ENCODE measurements at regions not wholly inside any gene's neighbourhood (a gene's known extent, or its start where the extent isn't known, plus 50 kb on each side); places are given as distances from the start of the nearest gene placed in this dataset.

- DNase-seq (ENCODE audit: low spot score), result peak; percentile 92
- ChIA-PET CTCF (interaction anchor here (0.6 kb wide), 2 partner anchors 109 to 1433 kb away, joined by 3 to 4 read pairs; no protein-coding TSS in a partner anchor), POLR2A (ENCODE audit: low non-redundant PET) (no interaction called here)
- TF ChIP-seq CTCF (conservative IDR thresholded peaks at IDR 0.05; ENCODE audit: low read depth), result no peak
- H3K27ac ChIP-seq, result peak overlapping the region; percentile 87
These were observed 268.4 kb downstream of the METTL4 start for GRCh38 chr18:2302628-2303516.

GRCh38 chr18:2303517-2304238 lies 267.6 kb downstream of the METTL4 start:
- ChIA-PET CTCF (interaction anchor here (0.6 to 1.1 kb wide), 2 partner anchors 21 to 1434 kb away, joined by 3 to 4 read pairs; no protein-coding TSS in a partner anchor), POLR2A (ENCODE audit: low non-redundant PET) (no interaction called here)
- H3K27ac ChIP-seq, result peak overlapping the region; percentile 87
- no peak for TF ChIP-seq CTCF (conservative IDR thresholded peaks at IDR 0.05; ENCODE audit: low read depth)
- DNase-seq (ENCODE audit: low spot score), result peak; percentile 43

- ChIA-PET POLR2A (ENCODE audit: low non-redundant PET) (no interaction called here), CTCF (interaction anchor here (1.1 kb wide), 1 partner anchor 20 kb away, joined by 3 read pairs; no protein-coding TSS in a partner anchor)
- H3K27ac ChIP-seq, result no peak overlapping the region
- peak; percentile 81 for DNase-seq (ENCODE audit: low spot score)
- no peak for TF ChIP-seq CTCF (conservative IDR thresholded peaks at IDR 0.05; ENCODE audit: low read depth)
These were observed 266.7 kb downstream of the METTL4 start for GRCh38 chr18:2304378-2305175.

GRCh38 chr18:2306606-2307005 lies 264.7 kb downstream of the METTL4 start:
- TF ChIP-seq CTCF (conservative IDR thresholded peaks at IDR 0.05; ENCODE audit: low read depth), result no peak
- ChIA-PET POLR2A (ENCODE audit: low non-redundant PET) (no interaction called here), CTCF (no interaction called here)
- DNase-seq (ENCODE audit: low spot score), result no peak
- H3K27ac ChIP-seq, result no peak overlapping the region

- ChIA-PET CTCF (no interaction called here), POLR2A (ENCODE audit: low non-redundant PET) (no interaction called here)
- no peak overlapping the region for H3K27ac ChIP-seq
- no peak for DNase-seq (ENCODE audit: low spot score)
- TF ChIP-seq CTCF (conservative IDR thresholded peaks at IDR 0.05; ENCODE audit: low read depth), result no peak
These were observed 260.4 kb downstream of the METTL4 start for GRCh38 chr18:2310886-2311285.

- CTCF ChIA-PET, result no interaction called here
These were observed 258.9 kb downstream of the METTL4 start for GRCh38 chr18:2312440-2312839.

More at GRCh38 chr18:2312440-2312839, 258.9 kb downstream of the METTL4 start:
- POLR2A ChIA-PET (ENCODE audit: low non-redundant PET), result no interaction called here
- no peak overlapping the region for H3K27ac ChIP-seq
- DNase-seq (ENCODE audit: low spot score), result no peak
- TF ChIP-seq CTCF (conservative IDR thresholded peaks at IDR 0.05; ENCODE audit: low read depth), result no peak
